ENCODE measurements at regions not wholly inside any gene's neighbourhood (a gene's known extent, or its start where the extent isn't known, plus 50 kb on each side); places are given as distances from the start of the nearest gene placed in this dataset.
A peak's percentile ranks its signal among the peaks of the same experiment; 100 is the strongest.
"Not testable (repeated sequence)": the region's sequence is repeated elsewhere in the genome, so short reads cannot be mapped to it uniquely, and the experiment has no call there.

GRCh38 chr1:103333141-103333540, 192.4 kb upstream of the RNPC3 start:
- no peak for TF ChIP-seq JUND (IDR thresholded peaks at IDR 0.05; ENCODE audit: low read depth)
- no peak for DNase-seq (ENCODE audit: low read depth in 1 of 2, low spot score in 1 of 2)
- in situ Hi-C loops (cut with HindIII; ENCODE audit: low pct_unique_long_range_greater_than_20kb, low sequenced_read_pairs): no loop called here

- in situ Hi-C loops (cut with HindIII; ENCODE audit: low pct_unique_long_range_greater_than_20kb, low sequenced_read_pairs): no loop called here
- TF ChIP-seq JUND (IDR thresholded peaks at IDR 0.05; ENCODE audit: low read depth): no peak
- DNase-seq (ENCODE audit: low read depth in 1 of 2, low spot score in 1 of 2): no peak
Observed at GRCh38 chr1:103327054-103327719, 198.3 kb upstream of the RNPC3 start.

- DNase-seq (ENCODE audit: low read depth in 1 of 2, low spot score in 1 of 2): no peak
- no peak for TF ChIP-seq JUND (IDR thresholded peaks at IDR 0.05; ENCODE audit: low read depth)
- in situ Hi-C loops (cut with HindIII; ENCODE audit: low pct_unique_long_range_greater_than_20kb, low sequenced_read_pairs): no loop called here
Observed at GRCh38 chr1:103326595-103326994, 198.9 kb upstream of the RNPC3 start.

- no peak for TF ChIP-seq JUND (IDR thresholded peaks at IDR 0.05; ENCODE audit: low read depth)
- no peak for DNase-seq (ENCODE audit: low read depth in 1 of 2, low spot score in 1 of 2)
- in situ Hi-C loops (cut with HindIII; ENCODE audit: low pct_unique_long_range_greater_than_20kb, low sequenced_read_pairs): no loop called here
Observed at GRCh38 chr1:103309786-103310185, 201.5 kb upstream of the COL11A1 start.

GRCh38 chr1:103307751-103308150, 199.4 kb upstream of the COL11A1 start:
- in situ Hi-C loops (cut with HindIII; ENCODE audit: low pct_unique_long_range_greater_than_20kb, low sequenced_read_pairs): no loop called here
- no peak for DNase-seq (ENCODE audit: low read depth in 1 of 2, low spot score in 1 of 2)
- TF ChIP-seq JUND (IDR thresholded peaks at IDR 0.05; ENCODE audit: low read depth): no peak

GRCh38 chr1:103283841-103284669, 175.7 kb upstream of the COL11A1 start:
- TF ChIP-seq JUND (IDR thresholded peaks at IDR 0.05; ENCODE audit: low read depth): no peak
- in situ Hi-C loops (cut with HindIII; ENCODE audit: low pct_unique_long_range_greater_than_20kb, low sequenced_read_pairs): no loop called here
- no peak for DNase-seq (ENCODE audit: low read depth in 1 of 2, low spot score in 1 of 2)

- no peak for DNase-seq (ENCODE audit: low read depth in 1 of 2, low spot score in 1 of 2)
- in situ Hi-C loops (cut with HindIII; ENCODE audit: low pct_unique_long_range_greater_than_20kb, low sequenced_read_pairs): no loop called here
Observed at GRCh38 chr1:103283371-103283770, 175.0 kb upstream of the COL11A1 start.

GRCh38 chr1:103275725-103276124, 167.4 kb upstream of the COL11A1 start:
- in situ Hi-C loops (cut with HindIII; ENCODE audit: low pct_unique_long_range_greater_than_20kb, low sequenced_read_pairs): no loop called here
- DNase-seq (ENCODE audit: low read depth in 1 of 2, low spot score in 1 of 2): no peak
- no peak for TF ChIP-seq JUND (IDR thresholded peaks at IDR 0.05; ENCODE audit: low read depth)

More at GRCh38 chr1:103283371-103283770, 175.0 kb upstream of the COL11A1 start:
- no peak for TF ChIP-seq JUND (IDR thresholded peaks at IDR 0.05; ENCODE audit: low read depth)

GRCh38 chr1:103274886-103275285, 166.6 kb upstream of the COL11A1 start:
- no peak for TF ChIP-seq JUND (IDR thresholded peaks at IDR 0.05; ENCODE audit: low read depth)
- in situ Hi-C loops (cut with HindIII; ENCODE audit: low pct_unique_long_range_greater_than_20kb, low sequenced_read_pairs): no loop called here
- no peak for DNase-seq (ENCODE audit: low read depth in 1 of 2, low spot score in 1 of 2)

GRCh38 chr1:103273106-103273505, 164.8 kb upstream of the COL11A1 start:
- no peak for DNase-seq (ENCODE audit: low read depth in 1 of 2, low spot score in 1 of 2)
- in situ Hi-C loops (cut with HindIII; ENCODE audit: low pct_unique_long_range_greater_than_20kb, low sequenced_read_pairs): no loop called here
- no peak for TF ChIP-seq JUND (IDR thresholded peaks at IDR 0.05; ENCODE audit: low read depth)

GRCh38 chr1:103271471-103271870, 163.1 kb upstream of the COL11A1 start:
- DNase-seq (ENCODE audit: low read depth in 1 of 2, low spot score in 1 of 2); in situ Hi-C loops (cut with HindIII; ENCODE audit: low pct_unique_long_range_greater_than_20kb, low sequenced_read_pairs): not testable (repeated sequence)

GRCh38 chr1:103267893-103268292, 159.6 kb upstream of the COL11A1 start:
- no peak for TF ChIP-seq JUND (IDR thresholded peaks at IDR 0.05; ENCODE audit: low read depth)
- in situ Hi-C loops (cut with HindIII; ENCODE audit: low pct_unique_long_range_greater_than_20kb, low sequenced_read_pairs): no loop called here
- DNase-seq (ENCODE audit: low read depth in 1 of 2, low spot score in 1 of 2): peak in 1 of 2 experiments; percentile 3

- TF ChIP-seq JUND (IDR thresholded peaks at IDR 0.05; ENCODE audit: low read depth): no peak
- in situ Hi-C loops (cut with HindIII; ENCODE audit: low pct_unique_long_range_greater_than_20kb, low sequenced_read_pairs): no loop called here
- DNase-seq (ENCODE audit: low read depth in 1 of 2, low spot score in 1 of 2): no peak
Observed at GRCh38 chr1:103267266-103267665, 158.9 kb upstream of the COL11A1 start.
